DOHH2 (cell line): ENCODE measurements at regions not wholly inside any gene's neighbourhood (a gene's known extent, or its start where the extent isn't known, plus 50 kb on each side); places are given as distances from the start of the nearest gene placed in this dataset.

Experiments
- H3F3A ChIP-seq: fragments of 200-600 bp; sonication (generic), shearing (Covaris generic); 2 replicates; pipeline ENCODE4 v1.6.0; 2016; ENCODE audit warnings: antibody characterized with exemption, mild to moderate bottlenecking; ENCODE audit not compliant: control insufficient read depth, insufficient read depth
- H3K27ac ChIP-seq: fragments of 200-600 bp; sonication (generic); 2 replicates; pipeline ENCODE4 v1.5.1; 2014; ENCODE audit warnings: low read depth, mild to moderate bottlenecking, low read length, moderate library complexity
- H3K27me3 ChIP-seq: fragments of 200-600 bp; sonication (generic); 2 replicates; pipeline ENCODE4 v1.6.1; 2014; ENCODE audit warnings: mild to moderate bottlenecking, low read length, mixed read lengths; ENCODE audit not compliant: control insufficient read depth
- H3K36me3 ChIP-seq: fragments of 200-600 bp; sonication (generic); 2 replicates; pipeline ENCODE4 v1.6.1; 2014; ENCODE audit warnings: mild to moderate bottlenecking, low read length, moderate library complexity, mixed read lengths; ENCODE audit not compliant: control insufficient read depth
- H3K4me1 ChIP-seq: fragments of 200-600 bp; sonication (generic); 2 replicates; pipeline ENCODE4 v1.6.1; 2014; ENCODE audit warnings: mild to moderate bottlenecking, low read length, mixed read lengths; ENCODE audit not compliant: control insufficient read depth
- H3K4me2 ChIP-seq: fragments of 200-600 bp; sonication (generic); 2 replicates; pipeline ENCODE4 v1.6.0; 2014; ENCODE audit warnings: mild to moderate bottlenecking, low read length, moderate library complexity
- H3K4me3 ChIP-seq: fragments of 200-600 bp; sonication (generic); 2 replicates; pipeline ENCODE4 v1.5.1; 2014; ENCODE audit warnings: mild to moderate bottlenecking, low read length, mixed read lengths
- H3K79me2 ChIP-seq: fragments of 200-600 bp; sonication (generic); 2 replicates; pipeline ENCODE4 v1.6.1; 2014; ENCODE audit warnings: mild to moderate bottlenecking, low read length, mixed read lengths; ENCODE audit not compliant: control insufficient read depth
- H3K9me2 ChIP-seq: fragments of 200-600 bp; sonication (generic); replicated peaks from 2 replicates; pipeline ENCODE4 v1.6.1; 2014; ENCODE audit warnings: mild to moderate bottlenecking, low read length, mixed read lengths; ENCODE audit not compliant: control insufficient read depth
- H3K9me3 ChIP-seq: fragments of 200-600 bp; sonication (generic); 2 replicates; pipeline ENCODE4 v1.6.1; 2014; ENCODE audit warnings: antibody characterized with exemption, low read length, mixed read lengths; ENCODE audit not compliant: control insufficient read depth, insufficient read depth
- H4K20me1 ChIP-seq: fragments of 200-600 bp; sonication (generic); 2 replicates; pipeline ENCODE4 v1.6.0; 2014; ENCODE audit warnings: low read depth, mild to moderate bottlenecking, antibody characterized with exemption, low read length, moderate library complexity; ENCODE audit not compliant: control insufficient read depth, insufficient read depth
- EZH2phosphoT487 ChIP-seq: fragments of 200-600 bp; sonication (generic); IDR thresholded peaks from 2 replicates; pipeline ENCODE4 v1.6.1; 2017; ENCODE audit warnings: borderline replicate concordance, mild to moderate bottlenecking, antibody characterized with exemption, low read length, moderate library complexity, mixed read lengths
- TF ChIP-seq, protein P1 (sequence below): fragments of 200-600 bp; sonication (generic); IDR thresholded peaks from one replicate; pipeline ENCODE4 v1.5.1; 2014; ENCODE audit warnings: antibody characterized with exemption, mild to moderate bottlenecking, low read depth, low read length; ENCODE audit not compliant: poor library complexity, severe bottlenecking

DNA sequence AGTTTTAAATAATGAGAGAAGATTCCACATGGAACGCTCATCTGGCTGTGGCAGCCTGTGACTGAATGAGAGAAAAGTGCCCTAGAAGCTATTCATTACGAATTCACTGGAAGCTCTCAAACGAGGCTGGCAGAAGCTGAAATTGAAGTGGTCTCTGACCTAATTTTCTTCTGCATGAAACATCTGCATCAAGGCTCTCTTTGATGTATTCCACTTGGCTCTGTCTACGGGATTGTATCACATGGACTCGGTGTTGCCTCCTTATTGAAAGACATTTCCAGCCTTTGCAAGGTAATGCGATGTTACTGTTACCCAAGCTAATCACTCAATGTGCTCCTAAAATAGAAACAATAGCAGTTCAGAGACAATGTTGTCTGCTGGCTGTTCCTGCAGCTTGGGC, 246.9 kb upstream of the ZNF462 start:
- H3F3A ChIP-seq, result no peaks in the 10 kb centered on the region
- no peak overlapping the region for H3K4me2 ChIP-seq
- H3K4me3 ChIP-seq, result no peak overlapping the region
- no peaks in the 10 kb centered on the region for H3K27me3 ChIP-seq
- no peaks in the 10 kb centered on the region for H3K79me2 ChIP-seq
- no peaks in the 10 kb centered on the region for H3K9me3 ChIP-seq
- TF ChIP-seq, protein P1, sequence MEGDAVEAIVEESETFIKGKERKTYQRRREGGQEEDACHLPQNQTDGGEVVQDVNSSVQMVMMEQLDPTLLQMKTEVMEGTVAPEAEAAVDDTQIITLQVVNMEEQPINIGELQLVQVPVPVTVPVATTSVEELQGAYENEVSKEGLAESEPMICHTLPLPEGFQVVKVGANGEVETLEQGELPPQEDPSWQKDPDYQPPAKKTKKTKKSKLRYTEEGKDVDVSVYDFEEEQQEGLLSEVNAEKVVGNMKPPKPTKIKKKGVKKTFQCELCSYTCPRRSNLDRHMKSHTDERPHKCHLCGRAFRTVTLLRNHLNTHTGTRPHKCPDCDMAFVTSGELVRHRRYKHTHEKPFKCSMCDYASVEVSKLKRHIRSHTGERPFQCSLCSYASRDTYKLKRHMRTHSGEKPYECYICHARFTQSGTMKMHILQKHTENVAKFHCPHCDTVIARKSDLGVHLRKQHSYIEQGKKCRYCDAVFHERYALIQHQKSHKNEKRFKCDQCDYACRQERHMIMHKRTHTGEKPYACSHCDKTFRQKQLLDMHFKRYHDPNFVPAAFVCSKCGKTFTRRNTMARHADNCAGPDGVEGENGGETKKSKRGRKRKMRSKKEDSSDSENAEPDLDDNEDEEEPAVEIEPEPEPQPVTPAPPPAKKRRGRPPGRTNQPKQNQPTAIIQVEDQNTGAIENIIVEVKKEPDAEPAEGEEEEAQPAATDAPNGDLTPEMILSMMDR, result no peak
- TF ChIP-seq EZH2phosphoT487, result no peak
- no peaks in the 10 kb centered on the region for H4K20me1 ChIP-seq
- no peaks in the 10 kb centered on the region for H3K9me2 ChIP-seq
- no peaks in the 10 kb centered on the region for H3K4me1 ChIP-seq
- H3K36me3 ChIP-seq, result no peaks in the 10 kb centered on the region
- no peak overlapping the region for H3K27ac ChIP-seq

- no peaks in the 10 kb centered on the region for H4K20me1 ChIP-seq
- no peaks in the 10 kb centered on the region for H3K9me3 ChIP-seq
- no peak overlapping the region for H3K4me2 ChIP-seq
- no peak overlapping the region for H3K27ac ChIP-seq
- H3K9me2 ChIP-seq, result no peaks in the 10 kb centered on the region
- no peak overlapping the region for H3K4me3 ChIP-seq
- no peaks in the 10 kb centered on the region for H3F3A ChIP-seq
- H3K4me1 ChIP-seq, result no peaks in the 10 kb centered on the region
- H3K36me3 ChIP-seq, result no peaks in the 10 kb centered on the region
- no peaks in the 10 kb centered on the region for H3K79me2 ChIP-seq
- H3K27me3 ChIP-seq, result no peaks in the 10 kb centered on the region
- TF ChIP-seq, protein P1, result no peak
- no peak for TF ChIP-seq EZH2phosphoT487
Measured at GRCh38 chr9:106616851-106617345, 246.1 kb upstream of the ZNF462 start.

DNA sequence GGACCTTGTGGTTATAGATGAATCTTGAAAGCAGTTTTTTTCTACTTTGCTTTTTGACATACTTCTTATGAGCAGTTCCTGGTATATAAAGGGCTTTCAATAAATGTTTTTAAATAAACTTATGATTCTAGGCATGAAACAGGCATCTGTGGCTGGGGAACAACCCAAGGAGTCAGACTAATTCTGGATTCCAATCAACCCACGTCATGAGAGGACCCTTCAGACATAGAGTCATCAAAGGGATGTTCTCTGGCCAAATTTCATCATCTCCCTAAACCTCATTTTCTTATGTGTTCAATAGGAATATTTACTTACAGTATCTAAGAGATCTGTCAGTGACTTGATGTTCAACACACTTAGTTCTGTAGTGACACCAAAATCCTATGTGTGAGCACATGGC, 243.8 kb upstream of the ZNF462 start:
- TF ChIP-seq EZH2phosphoT487, result no peak
- TF ChIP-seq, protein P1, result no peak
- Histone ChIP-seq H4K20me1 (no peaks in the 10 kb centered on the region), H3K27ac (no peak overlapping the region), H3F3A (no peaks in the 10 kb centered on the region), H3K36me3 (no peaks in the 10 kb centered on the region), H3K27me3 (no peaks in the 10 kb centered on the region), H3K4me1 (no peaks in the 10 kb centered on the region), H3K9me3 (no peaks in the 10 kb centered on the region), H3K9me2 (no peaks in the 10 kb centered on the region), H3K4me3 (no peak overlapping the region), H3K79me2 (no peaks in the 10 kb centered on the region), H3K4me2 (no peak overlapping the region)

DNA sequence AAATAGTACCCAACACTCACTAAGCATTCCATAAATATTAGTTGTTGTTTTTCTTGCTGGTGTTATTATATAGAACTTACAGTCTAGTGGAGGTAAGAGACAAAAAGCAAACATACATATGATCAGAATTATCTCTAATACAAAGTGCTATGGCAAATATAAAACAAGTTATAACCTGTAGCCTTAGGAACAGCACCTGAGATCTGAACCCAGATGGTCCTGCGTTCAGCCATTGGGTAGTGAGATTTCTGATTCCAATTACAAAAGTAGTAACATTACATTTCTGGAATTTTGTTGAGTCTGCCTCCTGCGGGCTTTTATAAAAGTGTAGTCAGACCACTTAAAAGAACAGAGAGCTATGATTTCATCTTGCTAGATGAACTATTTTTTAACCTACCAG, 242.9 kb upstream of the ZNF462 start:
- Histone ChIP-seq H3K4me3 (no peak overlapping the region), H3K79me2 (no peaks in the 10 kb centered on the region), H3F3A (no peaks in the 10 kb centered on the region), H3K27me3 (no peaks in the 10 kb centered on the region), H3K4me2 (no peak overlapping the region), H3K27ac (no peak overlapping the region), H3K36me3 (no peaks in the 10 kb centered on the region), H3K4me1 (no peaks in the 10 kb centered on the region), H3K9me3 (no peaks in the 10 kb centered on the region), H4K20me1 (no peaks in the 10 kb centered on the region), H3K9me2 (no peaks in the 10 kb centered on the region)
- TF ChIP-seq EZH2phosphoT487, result no peak
- TF ChIP-seq, protein P1, result no peak
